ENCODE measurements at regions not wholly inside any gene's neighbourhood (a gene's known extent, or its start where the extent isn't known, plus 50 kb on each side); places are given as distances from the start of the nearest gene placed in this dataset.
"Not testable (repeated sequence)": the region's sequence is repeated elsewhere in the genome, so short reads cannot be mapped to it uniquely, and the experiment has no call there.

- TF ChIP-seq, protein P1, sequence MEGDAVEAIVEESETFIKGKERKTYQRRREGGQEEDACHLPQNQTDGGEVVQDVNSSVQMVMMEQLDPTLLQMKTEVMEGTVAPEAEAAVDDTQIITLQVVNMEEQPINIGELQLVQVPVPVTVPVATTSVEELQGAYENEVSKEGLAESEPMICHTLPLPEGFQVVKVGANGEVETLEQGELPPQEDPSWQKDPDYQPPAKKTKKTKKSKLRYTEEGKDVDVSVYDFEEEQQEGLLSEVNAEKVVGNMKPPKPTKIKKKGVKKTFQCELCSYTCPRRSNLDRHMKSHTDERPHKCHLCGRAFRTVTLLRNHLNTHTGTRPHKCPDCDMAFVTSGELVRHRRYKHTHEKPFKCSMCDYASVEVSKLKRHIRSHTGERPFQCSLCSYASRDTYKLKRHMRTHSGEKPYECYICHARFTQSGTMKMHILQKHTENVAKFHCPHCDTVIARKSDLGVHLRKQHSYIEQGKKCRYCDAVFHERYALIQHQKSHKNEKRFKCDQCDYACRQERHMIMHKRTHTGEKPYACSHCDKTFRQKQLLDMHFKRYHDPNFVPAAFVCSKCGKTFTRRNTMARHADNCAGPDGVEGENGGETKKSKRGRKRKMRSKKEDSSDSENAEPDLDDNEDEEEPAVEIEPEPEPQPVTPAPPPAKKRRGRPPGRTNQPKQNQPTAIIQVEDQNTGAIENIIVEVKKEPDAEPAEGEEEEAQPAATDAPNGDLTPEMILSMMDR (IDR thresholded peaks at IDR 0.05; ENCODE audit: control extremely low read depth, extremely low read depth) = no peak
- no peak for ATAC-seq (ENCODE audit: insufficient read depth, low FRiP score)
- Histone ChIP-seq H3K4me1 (ENCODE audit: control insufficient read depth in 5 of 5, insufficient read depth in 5 of 5, low read length in 5 of 5) (no peaks in the 10 kb centered on the region), H3K27me3 (ENCODE audit: control insufficient read depth in 3 of 3, insufficient read depth in 3 of 3, low read length in 2 of 3) (no peaks in the 10 kb centered on the region), H3K36me3 (ENCODE audit: control insufficient read depth in 4 of 4, insufficient read depth in 4 of 4, low read length in 4 of 4) (no peaks in the 10 kb centered on the region), H3K27ac (ENCODE audit: low read depth in 1 of 2, low read length in 1 of 2) (no peak overlapping the region), H3K9me3 (ENCODE audit: control insufficient read depth in 4 of 4, insufficient read depth in 3 of 4, low read length in 3 of 4) (no peaks in the 10 kb centered on the region), H3K4me3 (no peak overlapping the region), H3K9ac (ENCODE audit: insufficient read depth in 1 of 2, low read length in 2 of 2) (no peak overlapping the region)
- DNase-seq = no peak
- 57 to 63% methylated on average over 8 of the region's 8 CpGs for WGBS, 2 donors
Measured at GRCh38 chr14:106657460-106657859, 1131.1 kb downstream of the TMEM121 start.

- not testable (repeated sequence) for H3K27me3 ChIP-seq (ENCODE audit: control insufficient read depth in 3 of 3, insufficient read depth in 3 of 3, low read length in 2 of 3); H3K9me3 ChIP-seq (ENCODE audit: control insufficient read depth in 4 of 4, insufficient read depth in 3 of 4, low read length in 3 of 4); H3K27ac ChIP-seq (ENCODE audit: low read depth in 1 of 2, low read length in 1 of 2); H3K36me3 ChIP-seq (ENCODE audit: control insufficient read depth in 4 of 4, insufficient read depth in 4 of 4, low read length in 4 of 4); DNase-seq; H3K9ac ChIP-seq (ENCODE audit: insufficient read depth in 1 of 2, low read length in 2 of 2); H3K4me1 ChIP-seq (ENCODE audit: control insufficient read depth in 5 of 5, insufficient read depth in 5 of 5, low read length in 5 of 5); ATAC-seq (ENCODE audit: insufficient read depth, low FRiP score); H3K4me3 ChIP-seq
- 52 to 59% methylated on average over 7 of the region's 7 CpGs for WGBS, 2 donors
Measured at GRCh38 chr14:106658066-106658860, 1131.9 kb downstream of the TMEM121 start.

DNA sequence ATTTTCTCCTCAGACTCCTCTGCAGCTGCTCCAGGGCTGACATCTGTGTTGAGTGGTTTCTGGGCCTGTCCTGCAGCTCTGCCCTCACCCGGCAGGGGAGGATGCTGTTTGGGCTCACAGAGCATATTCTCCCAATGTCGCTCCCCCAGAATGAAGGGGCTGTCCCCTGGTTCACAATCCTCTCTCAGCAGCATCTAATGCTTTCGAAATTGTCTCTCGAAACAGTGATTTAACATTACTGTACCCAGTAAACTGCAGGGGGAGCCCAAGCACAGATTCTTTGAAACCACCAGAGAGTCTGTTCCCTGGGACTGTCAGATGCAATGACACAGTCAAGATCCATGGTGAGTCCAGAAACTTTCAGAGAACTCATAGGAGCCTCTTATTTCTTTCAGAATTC lies 1135.2 kb downstream of the TMEM121 start:
- not testable (repeated sequence) for H3K4me3 ChIP-seq; H3K9ac ChIP-seq (ENCODE audit: insufficient read depth in 1 of 2, low read length in 2 of 2); H3K9me3 ChIP-seq (ENCODE audit: control insufficient read depth in 4 of 4, insufficient read depth in 3 of 4, low read length in 3 of 4); DNase-seq; H3K36me3 ChIP-seq (ENCODE audit: control insufficient read depth in 4 of 4, insufficient read depth in 4 of 4, low read length in 4 of 4); ATAC-seq (ENCODE audit: insufficient read depth, low FRiP score); H3K27me3 ChIP-seq (ENCODE audit: control insufficient read depth in 3 of 3, insufficient read depth in 3 of 3, low read length in 2 of 3); H3K4me1 ChIP-seq (ENCODE audit: control insufficient read depth in 5 of 5, insufficient read depth in 5 of 5, low read length in 5 of 5); H3K27ac ChIP-seq (ENCODE audit: low read depth in 1 of 2, low read length in 1 of 2)
- WGBS, 2 donors = 51 to 58% methylated on average over 4 of the region's 4 CpGs
- TF ChIP-seq, protein P1 (IDR thresholded peaks at IDR 0.05; ENCODE audit: control extremely low read depth, extremely low read depth) = peak; percentile 5

- Histone ChIP-seq H3K9ac (ENCODE audit: insufficient read depth in 1 of 2, low read length in 2 of 2) (no peak overlapping the region), H3K27me3 (ENCODE audit: control insufficient read depth in 3 of 3, insufficient read depth in 3 of 3, low read length in 2 of 3) (no peaks in the 10 kb centered on the region), H3K36me3 (ENCODE audit: control insufficient read depth in 4 of 4, insufficient read depth in 4 of 4, low read length in 4 of 4) (no peaks in the 10 kb centered on the region), H3K4me1 (ENCODE audit: control insufficient read depth in 5 of 5, insufficient read depth in 5 of 5, low read length in 5 of 5) (no peaks in the 10 kb centered on the region), H3K4me3 (no peak overlapping the region), H3K27ac (ENCODE audit: low read depth in 1 of 2, low read length in 1 of 2) (no peak overlapping the region), H3K9me3 (ENCODE audit: control insufficient read depth in 4 of 4, insufficient read depth in 3 of 4, low read length in 3 of 4) (peaks cover 0 to 3% (median 0%) of the 10 kb centered on the region in 4 donors)
- ATAC-seq (ENCODE audit: insufficient read depth, low FRiP score) (no peak), DNase-seq (no peak)
- 46 to 50% methylated on average over 3 of the region's 3 CpGs for WGBS, 2 donors
- TF ChIP-seq, protein P1 (IDR thresholded peaks at IDR 0.05; ENCODE audit: control extremely low read depth, extremely low read depth) = no peak
Measured at GRCh38 chr14:106662936-106663550, 1136.7 kb downstream of the TMEM121 start.

GRCh38 chr14:106663805-106664410 lies 1137.5 kb downstream of the TMEM121 start:
- H3K36me3 ChIP-seq (ENCODE audit: control insufficient read depth in 4 of 4, insufficient read depth in 4 of 4, low read length in 4 of 4); H3K27me3 ChIP-seq (ENCODE audit: control insufficient read depth in 3 of 3, insufficient read depth in 3 of 3, low read length in 2 of 3); H3K4me1 ChIP-seq (ENCODE audit: control insufficient read depth in 5 of 5, insufficient read depth in 5 of 5, low read length in 5 of 5); H3K27ac ChIP-seq (ENCODE audit: low read depth in 1 of 2, low read length in 1 of 2); H3K9me3 ChIP-seq (ENCODE audit: control insufficient read depth in 4 of 4, insufficient read depth in 3 of 4, low read length in 3 of 4); DNase-seq; ATAC-seq (ENCODE audit: insufficient read depth, low FRiP score); H3K4me3 ChIP-seq; H3K9ac ChIP-seq (ENCODE audit: insufficient read depth in 1 of 2, low read length in 2 of 2): not testable (repeated sequence)
- 52 to 59% methylated on average over 14 to 19 of the region's 19 CpGs for WGBS, 2 donors
